H1 (cell line): ENCODE measurements at regions not wholly inside any gene's neighbourhood (a gene's known extent, or its start where the extent isn't known, plus 50 kb on each side); places are given as distances from the start of the nearest gene placed in this dataset.
"Not testable (repeated sequence)": the region's sequence is repeated elsewhere in the genome, so short reads cannot be mapped to it uniquely, and the experiment has no call there.

Source experiments
- CTCF ChIA-PET: fragments of 300-600 bp; sonication (Branson Sonifier 250); formaldehyde crosslinking; loops from one replicate; lab custom pipeline; 2021; ENCODE audit not compliant: partially characterized antibody; lab: Charles Lee
- POLR2A ChIA-PET: fragments of 300-600 bp; sonication (Branson Sonifier 250); formaldehyde crosslinking; loops from one replicate; lab custom pipeline; 2021; ENCODE audit warnings: inconsistent platforms; ENCODE audit not compliant: partially characterized antibody; lab: Charles Lee
- DNase-seq, 2 experiments: peaks; one replicate each; pipeline versions ENCODE4 v3.0.0 to v3.0.0-alpha.2; 2010 to 2022; ENCODE audit warnings: low spot score in 2 of 2, low read depth in 1 of 2, mixed read lengths in 1 of 2
- FAIRE-seq: peaks from 2 replicates; lab custom pipeline; 2011; peaks lifted over from hg19 to GRCh38; lab: Jason Lieb, UNC
- H2AFZ ChIP-seq: 2 replicates; pipeline ENCODE4 v1.8.1; 2012; ENCODE audit warnings: low read length, inconsistent platforms
- H2AK5ac ChIP-seq: 2 replicates; pipeline ENCODE4 v1.6.1; 2013; ENCODE audit warnings: low read depth, low read length
- H2BK120ac ChIP-seq: replicated peaks from 2 replicates; pipeline ENCODE3; 2013; ENCODE audit warnings: low read depth, low read length, inconsistent platforms
- H2BK12ac ChIP-seq: 2 replicates; pipeline ENCODE4 v1.6.1; 2013; ENCODE audit warnings: low read depth, low read length
- H2BK15ac ChIP-seq: 2 replicates; pipeline ENCODE4 v1.6.1; 2013; ENCODE audit warnings: low read length
- H2BK20ac ChIP-seq: 2 replicates; pipeline ENCODE4 v1.6.1; 2013; ENCODE audit warnings: low read length
- H2BK5ac ChIP-seq: 2 replicates; pipeline ENCODE4 v1.6.1; 2013; ENCODE audit warnings: low read depth, low read length
- H3K14ac ChIP-seq: 2 replicates; pipeline ENCODE4 v1.6.1; 2013; ENCODE audit warnings: inconsistent platforms; ENCODE audit not compliant: insufficient read length
- H3K18ac ChIP-seq: 2 replicates; pipeline ENCODE4 v1.6.1; 2013; ENCODE audit warnings: low read length; ENCODE audit errors: extremely low read depth
- H3K23ac ChIP-seq: 2 replicates; pipeline ENCODE4 v1.6.1; 2013; ENCODE audit warnings: inconsistent platforms; ENCODE audit not compliant: insufficient read length
- H3K23me2 ChIP-seq: 2 replicates; pipeline ENCODE4 v1.6.1; 2013; ENCODE audit warnings: low read depth, low read length
- H3K27ac ChIP-seq: 2 replicates; pipeline ENCODE4 v1.6.1; 2011; ENCODE audit warnings: low read depth, low read length, inconsistent platforms
- H3K27me3 ChIP-seq, 4 experiments: replicated peaks in 1 of 4; 1 replicate in 1 of 4; 2 replicates in 3 of 4; pipeline versions ENCODE4 v1.6.1 to v1.8.1; 2011 to 2013; ENCODE audit warnings: low read length in 3 of 4, mild to moderate bottlenecking in 3 of 4, inconsistent platforms in 2 of 4, mixed read lengths in 2 of 4, moderate library complexity in 1 of 4; ENCODE audit not compliant: control insufficient read depth in 3 of 4, insufficient read depth in 3 of 4; ENCODE audit errors: extremely low read depth in 1 of 4
- H3K36me3 ChIP-seq, 4 experiments: 2 replicates each; pipeline versions ENCODE4 v1.6.1 to v1.8.1; 2011 to 2013; ENCODE audit warnings: mild to moderate bottlenecking in 4 of 4, low read length in 3 of 4, moderate library complexity in 2 of 4, control low read depth in 1 of 4, inconsistent platforms in 1 of 4; ENCODE audit not compliant: insufficient read depth in 4 of 4, control insufficient read depth in 2 of 4
- H3K4ac ChIP-seq: replicated peaks from 2 replicates; pipeline ENCODE3; 2013; ENCODE audit warnings: low read length, low read depth, mixed read lengths, inconsistent platforms; ENCODE audit not compliant: insufficient read length
- H3K4me1 ChIP-seq, 4 experiments: replicated peaks in 1 of 4; 1 replicate in 1 of 4; 2 replicates in 3 of 4; pipeline versions ENCODE4 v1.6.1 to v1.8.1; 2011 to 2013; ENCODE audit warnings: low read length in 3 of 4, inconsistent platforms in 2 of 4, mixed read lengths in 1 of 4; ENCODE audit not compliant: insufficient read depth in 4 of 4, control insufficient read depth in 3 of 4
- H3K4me2 ChIP-seq, 2 experiments: 2 replicates each; pipeline versions ENCODE4 v1.6.1 to v1.8.1; 2011 to 2013; ENCODE audit warnings: low read depth in 2 of 2, low read length in 2 of 2, control low read depth in 1 of 2, inconsistent platforms in 1 of 2, mild to moderate bottlenecking in 1 of 2; ENCODE audit not compliant: insufficient read depth in 1 of 2
- H3K4me3 ChIP-seq, 4 experiments: fragments of 200-600, 300-600 bp in 1 of 4; sonication (generic), shearing (Covaris generic), sonication (Bioruptor Twin) in 1 of 4; 2 replicates each; pipeline versions ENCODE4 v1.5.1 to v1.8.1; 2011 to 2016; ENCODE audit warnings: low read length in 4 of 4, low read depth in 3 of 4, control low read depth in 2 of 4, inconsistent platforms in 2 of 4, mild to moderate bottlenecking in 2 of 4, mixed read lengths in 1 of 4, moderate library complexity in 1 of 4; ENCODE audit not compliant: insufficient read depth in 2 of 4; ENCODE audit errors: extremely low read depth in 1 of 4
- H3K56ac ChIP-seq: replicated peaks from 2 replicates; pipeline ENCODE3; 2013; ENCODE audit warnings: low read depth, mild to moderate bottlenecking, mixed read lengths, low read length, inconsistent platforms; ENCODE audit not compliant: insufficient read length
- H3K79me1 ChIP-seq: 2 replicates; pipeline ENCODE4 v1.6.1; 2013; ENCODE audit warnings: low read depth, low read length, control low read depth
- H3K79me2 ChIP-seq, 2 experiments: 2 replicates each; pipeline versions ENCODE4 v1.6.1 to v1.8.1; 2012 to 2013; ENCODE audit warnings: low read length in 2 of 2, mild to moderate bottlenecking in 2 of 2, inconsistent platforms in 1 of 2; ENCODE audit not compliant: insufficient read depth in 2 of 2, control insufficient read depth in 1 of 2
- H3K9ac ChIP-seq, 4 experiments: replicated peaks in 1 of 4; 1 replicate in 1 of 4; 2 replicates in 3 of 4; pipeline versions ENCODE4 v1.6.1 to v1.8.1; 2011 to 2013; ENCODE audit warnings: low read depth in 3 of 4, low read length in 3 of 4, control low read depth in 2 of 4, mild to moderate bottlenecking in 2 of 4, moderate library complexity in 2 of 4, inconsistent platforms in 1 of 4; ENCODE audit errors: extremely low read depth in 1 of 4
- H3K9me3 ChIP-seq, 2 experiments: 2 replicates each; pipeline versions ENCODE4 v1.6.1 to v1.8.1; 2012 to 2013; ENCODE audit warnings: mild to moderate bottlenecking in 2 of 2, moderate library complexity in 2 of 2, control low read depth in 1 of 2, inconsistent platforms in 1 of 2, low read depth in 1 of 2, low read length in 1 of 2, mixed read lengths in 1 of 2; ENCODE audit not compliant: insufficient read depth in 2 of 2
- H4K20me1 ChIP-seq, 2 experiments: replicated peaks in 1 of 2; 2 replicates each; pipeline versions ENCODE3 to v1.8.1; 2011 to 2013; ENCODE audit warnings: inconsistent platforms in 2 of 2, low read length in 2 of 2, mild to moderate bottlenecking in 1 of 2; ENCODE audit not compliant: insufficient read depth in 2 of 2, control insufficient read depth in 1 of 2
- H4K5ac ChIP-seq: 2 replicates; pipeline ENCODE4 v1.6.1; 2013; ENCODE audit warnings: low read length, low read depth, mixed read lengths, inconsistent platforms; ENCODE audit not compliant: insufficient read length
- H4K8ac ChIP-seq: 2 replicates; pipeline ENCODE4 v1.8.0; 2013; ENCODE audit warnings: mild to moderate bottlenecking, moderate library complexity, low read length, inconsistent platforms; ENCODE audit not compliant: insufficient read depth; ENCODE audit errors: extremely low read depth
- H4K91ac ChIP-seq: replicated peaks from 2 replicates; pipeline ENCODE3; 2013; ENCODE audit warnings: low read length, mixed read lengths, inconsistent platforms; ENCODE audit not compliant: insufficient read length
- WGBS, 2 experiments: shearing (Covaris generic) in 1 of 2; methylation state at CpG; one replicate each; pipeline versions ENCODE4 v1.1.6 to v1.1.7; 2013 to 2015; ENCODE audit warnings: low lambda C conversion rate in 2 of 2, mixed read lengths in 2 of 2, inconsistent platforms in 1 of 2, low coverage in 1 of 2, missing lambda C conversion rate in 1 of 2; ENCODE audit not compliant: insufficient replicate concordance in 2 of 2, insufficient coverage in 1 of 2, insufficient read length in 1 of 2; ENCODE audit errors: extremely low coverage in 1 of 2, missing lambda C conversion rate in 1 of 2; 5-methylcytosine and 5-hydroxymethylcytosine counted together

- H3K27ac ChIP-seq, H2BK15ac ChIP-seq, H3K23me2 ChIP-seq, H3K4me1 ChIP-seq, H2BK120ac ChIP-seq, H2AK5ac ChIP-seq, H4K5ac ChIP-seq, H3K56ac ChIP-seq, H3K14ac ChIP-seq, H3K79me2 ChIP-seq, H4K91ac ChIP-seq, H3K18ac ChIP-seq, H3K9ac ChIP-seq, H3K27me3 ChIP-seq, H2BK20ac ChIP-seq, H3K4ac ChIP-seq, H4K8ac ChIP-seq, H2AFZ ChIP-seq, H3K4me2 ChIP-seq, DNase-seq, H2BK5ac ChIP-seq, H3K23ac ChIP-seq, H2BK12ac ChIP-seq, H4K20me1 ChIP-seq, H3K4me3 ChIP-seq, FAIRE-seq, H3K36me3 ChIP-seq, CTCF ChIA-PET, POLR2A ChIA-PET, H3K79me1 ChIP-seq: not testable (repeated sequence)
- 85% methylated on average over 9 of the region's 9 CpGs; no CpG with 5 or more reads in 1 of the 2 experiments for WGBS, 2 experiments
- H3K9me3 ChIP-seq = peaks cover 64 to 75% of the 10 kb centered on the region in 2 experiments
Measured at GRCh38 chr21:9769131-9769498, 752.3 kb upstream of the TPTE start.
